ENCODE measurements at regions not wholly inside any gene's neighbourhood (a gene's known extent, or its start where the extent isn't known, plus 50 kb on each side); places are given as distances from the start of the nearest gene placed in this dataset.
"Not testable (repeated sequence)": the region's sequence is repeated elsewhere in the genome, so short reads cannot be mapped to it uniquely, and the experiment has no call there.

GRCh38 chr1:96587222-96587621 lies 134.4 kb upstream of the PTBP2 start:
- no peak for DNase-seq (ENCODE audit: low read depth in 2 of 2)

- DNase-seq (ENCODE audit: low read depth in 2 of 2) = no peak
Observed at GRCh38 chr1:96588416-96588995, 133.1 kb upstream of the PTBP2 start.

DNA sequence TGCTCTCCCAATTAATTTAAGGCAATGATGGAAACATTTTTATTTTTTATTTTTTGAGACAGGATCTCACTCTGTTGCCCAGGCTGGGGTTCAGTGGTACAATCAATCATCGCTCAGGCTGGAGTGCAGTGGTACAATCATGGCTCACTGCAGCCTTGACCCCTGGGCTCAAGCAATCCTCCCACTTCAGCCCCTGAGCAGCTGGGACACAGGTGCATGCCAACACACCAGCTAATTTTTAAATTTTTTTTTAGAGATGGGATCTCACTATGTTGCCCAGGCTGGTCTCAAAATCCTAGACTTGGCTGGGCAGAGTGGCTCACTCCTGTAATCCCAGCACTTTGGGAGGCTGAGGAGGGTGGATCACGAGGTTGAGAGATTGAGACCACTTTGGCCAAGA lies 126.1 kb upstream of the PTBP2 start:
- not testable (repeated sequence) for DNase-seq (ENCODE audit: low read depth in 2 of 2)

DNA sequence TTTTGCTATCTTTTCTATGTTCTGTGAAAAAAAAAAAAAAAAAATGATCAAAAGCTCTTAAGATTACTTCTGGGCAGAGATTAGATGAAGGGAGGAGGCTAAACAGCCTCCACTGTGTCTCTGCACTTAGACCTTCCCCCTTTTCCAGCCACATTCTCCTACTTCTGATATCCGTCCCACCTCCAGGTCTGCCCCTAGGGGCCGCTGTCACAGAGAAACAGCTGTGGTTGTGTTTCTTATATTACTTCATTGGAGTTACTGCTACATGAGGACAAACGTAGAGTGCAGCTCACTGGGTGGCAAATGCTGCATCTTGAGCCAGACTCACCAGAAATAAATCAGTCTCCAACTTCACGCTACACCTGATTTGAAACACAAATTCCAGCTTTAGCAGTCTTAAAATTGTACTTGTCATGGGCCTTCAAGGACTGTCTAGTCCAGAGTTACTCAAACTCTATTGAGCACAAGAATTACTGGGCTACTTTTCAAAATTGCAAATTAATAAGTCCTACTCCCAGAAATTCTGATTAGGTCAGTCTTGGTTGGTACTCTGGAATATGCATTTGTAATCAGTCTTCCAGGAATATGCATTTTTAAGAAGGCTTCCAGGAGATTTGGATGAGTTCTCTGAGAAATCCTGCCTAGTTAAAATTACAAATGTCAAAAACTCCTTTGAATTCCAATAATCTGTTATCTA lies 125.2 kb upstream of the PTBP2 start:
- DNase-seq (ENCODE audit: low read depth in 2 of 2) = peak in 1 of 2 donors; percentile 1

- no peak for DNase-seq (ENCODE audit: low read depth in 2 of 2)
Observed at GRCh38 chr1:96597218-96597617, 124.4 kb upstream of the PTBP2 start.

DNA sequence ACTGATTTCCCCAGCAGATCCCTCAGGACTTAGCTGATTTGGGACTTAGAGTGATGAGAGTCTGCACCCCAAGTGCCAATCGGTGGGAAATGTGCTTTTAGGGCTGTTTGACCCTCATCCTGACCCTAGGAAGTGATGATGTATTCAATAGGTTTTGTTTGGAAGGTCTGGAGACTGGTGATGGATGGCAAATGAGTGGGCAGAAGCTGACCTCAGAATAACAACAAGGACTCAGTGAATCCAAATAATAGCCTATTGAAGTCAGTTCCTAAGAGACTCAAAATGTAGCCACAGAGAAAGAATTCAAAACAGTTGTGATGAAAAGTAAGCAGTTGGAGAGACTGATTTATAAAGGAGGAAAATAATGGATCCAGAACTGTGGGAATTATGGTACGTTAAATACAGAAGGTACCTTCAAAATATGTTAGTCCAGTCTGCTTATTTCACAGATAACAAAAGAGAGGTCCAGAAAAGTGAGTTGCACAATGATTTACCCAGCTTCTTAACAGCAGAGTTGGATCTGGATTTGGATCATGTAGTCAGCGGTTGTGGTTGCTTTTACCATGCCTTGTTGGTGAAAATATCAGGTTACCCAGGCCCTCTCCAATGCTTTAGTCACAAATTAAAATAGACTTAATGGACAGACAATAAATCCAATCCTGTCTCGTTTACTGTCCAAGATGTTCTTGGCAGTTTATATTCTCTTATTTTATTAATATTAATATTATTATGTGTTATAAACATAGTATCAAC lies 123.0 kb upstream of the PTBP2 start:
- no peak for DNase-seq (ENCODE audit: low read depth in 2 of 2)

DNA sequence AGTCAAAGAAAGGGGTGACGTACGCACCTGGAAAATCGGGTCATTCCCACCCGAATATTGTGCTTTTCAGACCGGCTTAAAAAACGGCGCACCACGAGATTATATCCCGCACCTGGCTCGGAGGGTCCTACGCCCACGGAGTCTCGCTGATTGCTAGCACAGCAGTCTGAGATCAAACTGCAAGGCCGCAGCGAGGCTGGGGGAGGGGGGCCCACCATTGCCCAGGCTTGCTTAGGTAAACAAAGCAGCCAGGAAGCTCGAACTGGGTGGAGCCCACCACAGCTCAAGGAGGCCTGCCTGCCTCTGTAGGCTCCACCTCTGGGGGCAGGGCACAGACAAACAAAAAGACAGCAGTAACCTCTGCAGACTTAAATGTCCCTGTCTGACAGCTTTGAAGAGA lies 117.0 kb upstream of the PTBP2 start:
- not testable (repeated sequence) for DNase-seq (ENCODE audit: low read depth in 2 of 2)

DNA sequence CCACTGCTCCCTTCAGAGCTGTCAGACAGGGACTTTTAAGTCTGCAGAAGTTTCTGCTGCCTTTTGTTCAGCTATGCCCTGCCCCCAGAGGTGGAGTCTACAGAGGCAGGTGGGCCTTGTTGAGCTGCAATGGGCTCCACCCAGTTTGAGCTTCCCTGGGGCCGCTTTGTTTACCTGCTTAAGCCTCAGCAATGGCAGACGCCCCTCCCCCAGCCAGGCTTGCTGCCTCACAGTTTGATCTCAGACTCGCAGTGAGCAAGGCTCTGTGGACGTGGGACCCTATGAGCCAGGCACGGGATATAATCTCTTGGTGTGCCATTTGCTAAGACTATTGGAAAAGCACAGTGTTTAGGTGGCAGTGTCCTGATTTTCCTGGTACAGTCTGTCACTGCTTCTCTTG lies 104.2 kb upstream of the PTBP2 start:
- not testable (repeated sequence) for DNase-seq (ENCODE audit: low read depth in 2 of 2)

GRCh38 chr1:96632045-96632664 lies 89.4 kb upstream of the PTBP2 start:
- no peak for DNase-seq (ENCODE audit: low read depth in 2 of 2)

DNA sequence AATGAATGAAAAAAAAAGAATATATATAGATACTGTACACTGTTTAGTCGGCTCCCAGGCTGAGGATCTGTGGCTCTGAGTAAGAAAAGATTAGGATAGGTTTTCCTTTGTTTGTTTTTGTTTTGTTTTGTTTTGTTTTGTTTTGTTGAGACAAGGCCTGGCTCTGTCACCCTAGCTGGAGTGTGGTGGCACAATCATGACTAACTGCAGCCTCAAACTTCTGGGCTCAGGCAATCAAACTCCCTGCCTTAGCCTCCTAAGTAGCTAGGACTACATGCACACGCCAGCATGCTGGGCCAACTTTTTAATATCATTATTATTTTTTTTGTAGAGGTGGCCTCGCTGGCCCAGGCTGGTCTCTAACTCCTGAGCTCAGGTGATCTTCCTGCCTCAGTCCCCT lies 87.9 kb upstream of the PTBP2 start:
- no peak for DNase-seq (ENCODE audit: low read depth in 2 of 2)

- no peak for DNase-seq (ENCODE audit: low read depth in 2 of 2)
Observed at GRCh38 chr1:96634883-96635282, 86.7 kb upstream of the PTBP2 start.

- DNase-seq (ENCODE audit: low read depth in 2 of 2) = no peak
Observed at GRCh38 chr1:96641282-96641681, 80.3 kb upstream of the PTBP2 start.

GRCh38 chr1:96643519-96643918 lies 78.1 kb upstream of the PTBP2 start:
- no peak for DNase-seq (ENCODE audit: low read depth in 2 of 2)

DNA sequence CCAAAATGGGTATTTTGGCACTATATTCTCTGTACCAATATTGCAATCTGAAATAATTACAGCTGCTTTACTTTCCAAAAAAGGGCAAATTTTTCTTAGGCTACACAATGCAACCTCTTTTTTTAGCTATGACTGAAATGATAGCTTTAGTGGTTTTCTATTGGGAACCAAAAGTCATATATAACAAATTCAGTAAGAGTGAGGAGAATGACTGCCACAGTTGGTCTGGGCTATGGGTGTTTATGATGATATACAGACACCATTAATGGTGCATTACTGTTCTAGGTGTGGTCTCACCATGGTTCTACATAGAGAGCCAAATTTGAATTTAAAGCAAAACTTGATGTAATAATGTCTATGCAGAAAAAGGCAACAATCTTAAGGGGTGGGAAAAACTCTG lies 72.3 kb upstream of the PTBP2 start:
- DNase-seq (ENCODE audit: low read depth in 2 of 2) = no peak

- DNase-seq (ENCODE audit: low read depth in 2 of 2) = no peak
Observed at GRCh38 chr1:96651517-96651916, 70.1 kb upstream of the PTBP2 start.

- DNase-seq (ENCODE audit: low read depth in 2 of 2) = no peak
Observed at GRCh38 chr1:96660051-96660450, 61.5 kb upstream of the PTBP2 start.

GRCh38 chr1:96660503-96660902 lies 61.1 kb upstream of the PTBP2 start:
- DNase-seq (ENCODE audit: low read depth in 2 of 2) = no peak
